Ovary (tissue), 7 donors: ENCODE measurements at regions not wholly inside any gene's neighbourhood (a gene's known extent, or its start where the extent isn't known, plus 50 kb on each side); places are given as distances from the start of the nearest gene placed in this dataset.
A peak's percentile ranks its signal among the peaks of the same experiment; 100 is the strongest.

Experiments used
- DNase-seq, 5 donors: peaks; one replicate each; pipeline ENCODE4 v3.0.0-alpha.2; 2019 to 2020
- H3K27ac ChIP-seq, 2 donors: fragments of 200-600 bp; one replicate each; pipeline versions ENCODE4 v1.5.1 to v1.8.0; 2019 to 2022
- H3K27me3 ChIP-seq: fragments of 200-600 bp; one replicate; pipeline ENCODE4 v1.8.0; 2022
- H3K36me3 ChIP-seq: fragments of 200-600 bp; sonication (generic); one replicate; pipeline ENCODE4 v1.5.1; 2019
- H3K4me1 ChIP-seq: one replicate; pipeline ENCODE4 v1.8.1; 2013; ENCODE audit warnings: mild to moderate bottlenecking, moderate library complexity; ENCODE audit not compliant: insufficient read depth
- H3K4me3 ChIP-seq: fragments of 200-600 bp; sonication (generic); one replicate; pipeline ENCODE4 v1.5.1; 2017
- H3K9me3 ChIP-seq, 2 donors: fragments of 200-600 bp in 1 of 2; sonication (generic) in 1 of 2; one replicate each; pipeline versions ENCODE4 v1.5.1 to v1.8.1; 2013 to 2019; ENCODE audit warnings: mild to moderate bottlenecking in 1 of 2, moderate library complexity in 1 of 2
- CTCF ChIP-seq, 3 donors: fragments of 450-650 bp in 2 of 3; fragments of 200-600 bp in 1 of 3; IDR thresholded peaks; one replicate each; pipeline versions ENCODE4 v1.5.1 to v1.8.0; 2016 to 2022; ENCODE audit warnings: antibody characterized with exemption in 3 of 3, mild to moderate bottlenecking in 1 of 3
- EP300 ChIP-seq: sonication (generic); formaldehyde crosslinking; IDR thresholded peaks from one replicate; pipeline ENCODE4 v1.6.1; 2017; ENCODE audit warnings: antibody characterized with exemption
- POLR2A ChIP-seq: fragments of 450-650 bp; IDR thresholded peaks from one replicate; pipeline ENCODE4 v1.6.1; 2017; ENCODE audit warnings: antibody characterized with exemption, mild to moderate bottlenecking, moderate library complexity
- WGBS, 3 donors: extraction: QIAGEN DNeasy Blood & Tissue Kit in 1 of 3; methylation state at CpG; one replicate each; pipeline versions ENCODE4 v1.1.5 to v1.1.7; 2013 to 2017; 5-methylcytosine and 5-hydroxymethylcytosine counted together
- intact Hi-C, 4 donors: fragments of 100-400 bp; cut with DNase I; formaldehyde crosslinking; loops; one replicate each; pipeline versions ENCODE4 v1.11.0 to v1.15.1; 2022 to 2023
- donor health status: DM: no; HTN: no; CAD: no; lungs with moderate emphysema.
- donor health status: DM: no; HTN: no; CAD: no.
- donor health status: Bipolar disorder and iron deficiency.
- donor health status: DM: no; HTN: no; CAD: no.
- donor health status: DM: yes; HTN: yes; CAD: no.

- no peak for TF ChIP-seq CTCF (IDR thresholded peaks at IDR 0.05)
- TF ChIP-seq EP300: no peak
- no peak for TF ChIP-seq POLR2A
- Histone ChIP-seq H3K27ac (no peak overlapping the region), H3K9me3 (no peaks in the 10 kb centered on the region), H3K36me3 (no peaks in the 10 kb centered on the region), H3K4me1 (peaks cover 14% of the 10 kb centered on the region), H3K27me3 (no peaks in the 10 kb centered on the region), H3K4me3 (no peak overlapping the region)
- DNase-seq: no peak
- intact Hi-C loops: no loop called here
- 42 to 55% (median 51%) methylated on average over 3 of the region's 3 CpGs for WGBS, 3 donors
Measured at GRCh38 chr18:46413684-46414083, 243.3 kb downstream of the LOXHD1 start.

GRCh38 chr18:46414863-46415262, 242.2 kb downstream of the LOXHD1 start:
- no peak overlapping the region for H3K4me3 ChIP-seq
- H3K27ac ChIP-seq: no peak overlapping the region
- WGBS, 3 donors: 79 to 81% (median 80%) methylated on average over 7 of the region's 7 CpGs
- H3K9me3 ChIP-seq: no peaks in the 10 kb centered on the region
- intact Hi-C loops: no loop called here
- H3K27me3 ChIP-seq: no peaks in the 10 kb centered on the region
- TF ChIP-seq CTCF (IDR thresholded peaks at IDR 0.05) (no peak), POLR2A (no peak), EP300 (no peak)
- peaks cover 14% of the 10 kb centered on the region for H3K4me1 ChIP-seq
- no peaks in the 10 kb centered on the region for H3K36me3 ChIP-seq
- DNase-seq: no peak

GRCh38 chr18:46415532-46416252, 241.3 kb downstream of the LOXHD1 start:
- 60 to 66% (median 65%) methylated on average over 4 of the region's 4 CpGs for WGBS, 3 donors
- H3K27me3 ChIP-seq: no peaks in the 10 kb centered on the region
- H3K4me1 ChIP-seq: peaks cover 14% of the 10 kb centered on the region
- H3K27ac ChIP-seq: no peak overlapping the region
- no peaks in the 10 kb centered on the region for H3K9me3 ChIP-seq
- H3K4me3 ChIP-seq: no peak overlapping the region
- H3K36me3 ChIP-seq: no peaks in the 10 kb centered on the region
- intact Hi-C loops: no loop called here
- no peak for TF ChIP-seq POLR2A
- no peak for TF ChIP-seq CTCF (IDR thresholded peaks at IDR 0.05)
- TF ChIP-seq EP300: no peak
- peak in 1 of 5 donors; percentile 3 for DNase-seq

GRCh38 chr18:46416706-46417638, 240.0 kb downstream of the LOXHD1 start:
- Histone ChIP-seq H3K9me3 (no peaks in the 10 kb centered on the region), H3K27ac (no peak overlapping the region), H3K4me3 (no peak overlapping the region), H3K27me3 (no peaks in the 10 kb centered on the region), H3K4me1 (peaks cover 10% of the 10 kb centered on the region), H3K36me3 (no peaks in the 10 kb centered on the region)
- TF ChIP-seq CTCF (IDR thresholded peaks at IDR 0.05) (no peak), EP300 (no peak), POLR2A (no peak)
- intact Hi-C loops: no loop called here
- no peak for DNase-seq
- WGBS, 3 donors: 88 to 92% (median 89%) methylated on average over 4 of the region's 4 CpGs
